H9 (cell line): ENCODE measurements at regions not wholly inside any gene's neighbourhood (a gene's known extent, or its start where the extent isn't known, plus 50 kb on each side); places are given as distances from the start of the nearest gene placed in this dataset.
"Not testable (repeated sequence)": the region's sequence is repeated elsewhere in the genome, so short reads cannot be mapped to it uniquely, and the experiment has no call there.

Experiments
- DNase-seq: peaks from one replicate; pipeline ENCODE4 v3.0.0-alpha.2; 2017
- H2AFZ ChIP-seq: one replicate; pipeline ENCODE4 v1.6.1; 2013; ENCODE audit warnings: mild to moderate bottlenecking, low read length, control low read depth, moderate library complexity
- H2AK5ac ChIP-seq: 2 replicates; pipeline ENCODE4 v1.6.1; 2013; ENCODE audit warnings: low read length, control low read depth, mixed read lengths; ENCODE audit not compliant: insufficient read length
- H2BK120ac ChIP-seq: one replicate; pipeline ENCODE4 v1.6.1; 2013; ENCODE audit warnings: low read depth, mild to moderate bottlenecking, low read length, control low read depth, inconsistent platforms; ENCODE audit not compliant: poor library complexity, severe bottlenecking
- H2BK12ac ChIP-seq: 2 replicates; pipeline ENCODE4 v1.6.1; 2013; ENCODE audit warnings: low read length, control low read depth, mixed read lengths, low read depth; ENCODE audit not compliant: insufficient read length
- H2BK15ac ChIP-seq: 2 replicates; pipeline ENCODE4 v1.6.1; 2013; ENCODE audit warnings: low read depth, low read length, control low read depth
- H2BK20ac ChIP-seq: one replicate; pipeline ENCODE4 v1.6.1; 2013; ENCODE audit warnings: low read depth, mild to moderate bottlenecking, low read length, control low read depth, inconsistent platforms; ENCODE audit not compliant: poor library complexity, severe bottlenecking
- H2BK5ac ChIP-seq: 2 replicates; pipeline ENCODE4 v1.6.1; 2013; ENCODE audit warnings: low read length, control low read depth, mixed read lengths; ENCODE audit not compliant: insufficient read length
- H3K14ac ChIP-seq: 2 replicates; pipeline ENCODE4 v1.6.1; 2013; ENCODE audit warnings: low read length, control low read depth; ENCODE audit not compliant: insufficient read depth
- H3K18ac ChIP-seq: 2 replicates; pipeline ENCODE4 v1.6.1; 2013; ENCODE audit warnings: low read depth, mild to moderate bottlenecking, mixed read lengths, low read length, control low read depth; ENCODE audit not compliant: insufficient read length
- H3K23ac ChIP-seq: 2 replicates; pipeline ENCODE4 v1.6.1; 2013; ENCODE audit warnings: low read length, control low read depth, mixed read lengths, low read depth; ENCODE audit not compliant: insufficient read length
- H3K23me2 ChIP-seq: 2 replicates; pipeline ENCODE4 v1.6.1; 2013; ENCODE audit warnings: low read depth, mild to moderate bottlenecking, mixed read lengths, low read length, control low read depth; ENCODE audit not compliant: insufficient read length, poor library complexity, severe bottlenecking
- H3K27ac ChIP-seq: 2 replicates; pipeline ENCODE4 v1.5.1; 2013; ENCODE audit warnings: low read length, control low read depth, mixed read lengths, low read depth; ENCODE audit not compliant: insufficient read length
- H3K27me3 ChIP-seq: 2 replicates; pipeline ENCODE4 v1.6.1; 2013; ENCODE audit warnings: low read length, control low read depth, inconsistent platforms; ENCODE audit not compliant: insufficient read depth
- H3K4ac ChIP-seq: 2 replicates; pipeline ENCODE4 v1.6.1; 2013; ENCODE audit warnings: low read depth, mild to moderate bottlenecking, control low read depth, inconsistent platforms, low read length, moderate library complexity
- H3K4me1 ChIP-seq: 2 replicates; pipeline ENCODE4 v1.6.1; 2013; ENCODE audit warnings: low read length, control low read depth, inconsistent platforms; ENCODE audit not compliant: insufficient read depth
- H3K4me2 ChIP-seq: 2 replicates; pipeline ENCODE4 v1.6.1; 2013; ENCODE audit warnings: low read length, control low read depth, mixed read lengths; ENCODE audit not compliant: insufficient read length, insufficient read depth
- H3K56ac ChIP-seq: 2 replicates; pipeline ENCODE4 v1.6.1; 2013; ENCODE audit warnings: low read depth, mild to moderate bottlenecking, mixed read lengths, low read length, control low read depth; ENCODE audit not compliant: insufficient read length
- H3K79me1 ChIP-seq: 2 replicates; pipeline ENCODE4 v1.6.1; 2013; ENCODE audit warnings: low read depth, mild to moderate bottlenecking, moderate library complexity, low read length, control low read depth, inconsistent platforms; ENCODE audit not compliant: insufficient read depth, poor library complexity, severe bottlenecking
- H3K79me2 ChIP-seq: 2 replicates; pipeline ENCODE4 v1.6.1; 2013; ENCODE audit warnings: low read length, control low read depth, inconsistent platforms; ENCODE audit not compliant: insufficient read depth
- H3K9ac ChIP-seq: 2 replicates; pipeline ENCODE4 v1.6.1; 2013; ENCODE audit warnings: low read length, control low read depth, mixed read lengths; ENCODE audit not compliant: insufficient read length; ENCODE audit errors: extremely low read depth
- H3K9me3 ChIP-seq: one replicate; pipeline ENCODE4 v1.6.1; 2013; ENCODE audit warnings: low read depth, low read length, inconsistent platforms; ENCODE audit not compliant: control insufficient read depth
- H3T11ph ChIP-seq: one replicate; pipeline ENCODE4 v1.6.1; 2013; ENCODE audit warnings: mild to moderate bottlenecking, low read length, control low read depth, inconsistent platforms
- H4K20me1 ChIP-seq: one replicate; pipeline ENCODE4 v1.6.1; 2013; ENCODE audit not compliant: control insufficient read depth, insufficient read length, insufficient read depth
- H4K5ac ChIP-seq: 2 replicates; pipeline ENCODE4 v1.6.1; 2013; ENCODE audit warnings: low read depth, mild to moderate bottlenecking, mixed read lengths, low read length, control low read depth; ENCODE audit not compliant: insufficient read length
- H4K8ac ChIP-seq: replicated peaks from 2 replicates; pipeline ENCODE4 v1.6.1; 2013; ENCODE audit warnings: low read length, control low read depth, mixed read lengths, low read depth; ENCODE audit not compliant: insufficient read length
- H4K91ac ChIP-seq: 2 replicates; pipeline ENCODE4 v1.6.1; 2013; ENCODE audit warnings: low read depth, mild to moderate bottlenecking, moderate library complexity, mixed read lengths, low read length, control low read depth; ENCODE audit not compliant: insufficient read length
- H3K27ac Mint-ChIP-seq, 3 experiments: 2 replicates in 2 of 3; 3 replicates in 1 of 3; pipeline ENCODE4 v1.8.0; 2020 to 2021; ENCODE audit warnings: mixed read lengths in 3 of 3, mild to moderate bottlenecking in 1 of 3, moderate library complexity in 1 of 3
- H3K27me3 Mint-ChIP-seq: 2 replicates; pipeline ENCODE4 v1.8.0; 2021; ENCODE audit warnings: low read depth, mild to moderate bottlenecking, moderate library complexity, mixed read lengths
- H3K36me3 Mint-ChIP-seq, 3 experiments: 2 replicates in 2 of 3; 3 replicates in 1 of 3; pipeline ENCODE4 v1.8.0; 2020 to 2021; ENCODE audit warnings: low read depth in 3 of 3, mixed read lengths in 3 of 3; ENCODE audit not compliant: insufficient read depth in 1 of 3
- H3K4me1 Mint-ChIP-seq, 2 experiments: 2 replicates each; pipeline ENCODE4 v1.8.0; 2020; ENCODE audit warnings: mixed read lengths in 2 of 2
- H3K4me3 Mint-ChIP-seq, 2 experiments: 2 replicates in 1 of 2; 3 replicates in 1 of 2; pipeline ENCODE4 v1.8.0; 2020 to 2021; ENCODE audit warnings: mild to moderate bottlenecking in 2 of 2, mixed read lengths in 2 of 2, moderate library complexity in 1 of 2
- H3K9me3 Mint-ChIP-seq, 2 experiments: 2 replicates in 1 of 2; 3 replicates in 1 of 2; pipeline ENCODE4 v1.8.0; 2020; ENCODE audit warnings: mild to moderate bottlenecking in 2 of 2, mixed read lengths in 2 of 2, moderate library complexity in 1 of 2
- WGBS: extraction: QIAGEN DNeasy Blood & Tissue Kit; methylation state at CpG from one replicate; pipeline ENCODE4 v1.1.7; 2013; ENCODE audit warnings: missing lambda C conversion rate, low lambda C conversion rate, mixed read lengths; ENCODE audit not compliant: insufficient read length; ENCODE audit errors: extremely low coverage; 5-methylcytosine and 5-hydroxymethylcytosine counted together

- not testable (repeated sequence) for H4K91ac ChIP-seq, H3K23ac ChIP-seq, H3K9me3 Mint-ChIP-seq, H3K4me3 Mint-ChIP-seq, H3K36me3 Mint-ChIP-seq, H2BK15ac ChIP-seq, H3K4me1 ChIP-seq, H2BK5ac ChIP-seq, H3K27me3 ChIP-seq, H2BK20ac ChIP-seq, H2BK12ac ChIP-seq, H3T11ph ChIP-seq, H3K27me3 Mint-ChIP-seq, H3K9ac ChIP-seq, H3K23me2 ChIP-seq, H3K9me3 ChIP-seq, DNase-seq, H3K79me2 ChIP-seq, H3K4me2 ChIP-seq, H3K18ac ChIP-seq, H4K5ac ChIP-seq, H3K14ac ChIP-seq, H2AK5ac ChIP-seq, H3K56ac ChIP-seq, H2AFZ ChIP-seq, H4K8ac ChIP-seq, H4K20me1 ChIP-seq, H3K79me1 ChIP-seq, H2BK120ac ChIP-seq, H3K27ac ChIP-seq, H3K4ac ChIP-seq
- WGBS, result no CpG with 5 or more reads among the region's 10 CpGs
- Mint-ChIP-seq H3K27ac (peak overlapping the region in 1 of 3 experiments; percentile 29; a peak in 1 of 7 replicates), H3K4me1 (peaks cover 12 to 27% of the 10 kb centered on the region in 2 experiments)
These were observed 78.2 kb upstream of the CRYM start for GRCh38 chr16:21356308-21356707.

GRCh38 chr16:21351433-21351832 is 73.3 kb upstream of the CRYM start:
- not testable (repeated sequence) for H3K27me3 Mint-ChIP-seq, H3K9ac ChIP-seq, H3K4me2 ChIP-seq, H3K4ac ChIP-seq, DNase-seq, H2BK20ac ChIP-seq, H3K4me3 Mint-ChIP-seq, H3K14ac ChIP-seq, H2BK15ac ChIP-seq, H3K79me2 ChIP-seq, H4K8ac ChIP-seq, H4K91ac ChIP-seq, H3T11ph ChIP-seq, H3K27ac Mint-ChIP-seq, H2AFZ ChIP-seq, H3K56ac ChIP-seq, H3K23ac ChIP-seq, H3K9me3 ChIP-seq, H2BK5ac ChIP-seq, H3K18ac ChIP-seq, H3K9me3 Mint-ChIP-seq, H2BK120ac ChIP-seq, H3K23me2 ChIP-seq, H3K27me3 ChIP-seq, H3K4me1 ChIP-seq, H3K27ac ChIP-seq, H4K5ac ChIP-seq, H4K20me1 ChIP-seq, H2AK5ac ChIP-seq, H3K36me3 Mint-ChIP-seq, H3K79me1 ChIP-seq, H2BK12ac ChIP-seq
- peaks cover 5 to 31% of the 10 kb centered on the region in 2 experiments; a peak in 3 of 4 replicates for H3K4me1 Mint-ChIP-seq
- no CpG with 5 or more reads among the region's 5 CpGs for whole genome bisulfite sequencing
